ENCODE measurements at regions not wholly inside any gene's neighbourhood (a gene's known extent, or its start where the extent isn't known, plus 50 kb on each side); places are given as distances from the start of the nearest gene placed in this dataset.
A peak's percentile ranks its signal among the peaks of the same experiment; 100 is the strongest.

DNA sequence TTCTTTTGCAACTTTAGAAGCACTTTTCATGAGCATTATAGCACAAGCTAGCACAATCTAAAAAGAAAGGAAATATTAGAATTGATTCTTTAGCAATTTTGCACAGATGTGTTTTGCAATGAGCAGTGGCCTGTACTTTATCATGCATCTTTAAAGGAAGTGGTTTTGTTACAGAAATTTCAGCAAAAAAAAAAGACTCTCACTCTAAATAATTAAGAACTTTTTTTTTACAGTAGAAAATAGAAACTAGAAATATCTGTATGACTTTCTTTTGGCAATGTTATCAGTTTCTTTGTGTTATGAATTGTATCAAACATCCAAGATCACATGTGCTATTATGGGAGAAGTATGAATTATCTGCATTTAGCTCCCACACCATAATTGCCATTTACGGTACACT lies 195.7 kb upstream of the KLF6 start:
- Histone ChIP-seq H3K36me3 (ENCODE audit: control insufficient read depth, insufficient read depth, low read length) (no peaks in the 10 kb centered on the region), H3K9me3 (ENCODE audit: control insufficient read depth, insufficient read depth, low read depth, low read length) (peaks cover 6% of the 10 kb centered on the region; the same call in 1 of the 2 replicates), H3K4me3 (ENCODE audit: low read depth in 2 of 2, low read length in 2 of 2) (no peak overlapping the region), H3K27me3 (ENCODE audit: control insufficient read depth, insufficient read depth, low read length) (no peaks in the 10 kb centered on the region), H3K4me1 (ENCODE audit: control insufficient read depth, insufficient read depth, low read length) (no peaks in the 10 kb centered on the region), H3K27ac (ENCODE audit: low read length) (no peak overlapping the region)
- ChIA-PET POLR2A (no interaction called here), CTCF (no interaction called here)
- in situ Hi-C loops (cut with HindIII; ENCODE audit: low pct_unique_long_range_greater_than_20kb, low sequenced_read_pairs) = no loop called here
- TF ChIP-seq SIN3A (IDR thresholded peaks at IDR 0.05; ENCODE audit: borderline replicate concordance, insufficient read depth, low read depth, low read length) (no peak), TCF7L2 (IDR thresholded peaks at IDR 0.05; ENCODE audit: low read depth, low read length) (no peak), POLR2AphosphoS5 (IDR thresholded peaks at IDR 0.05; ENCODE audit: low read depth, low read length) (no peak)
- TF ChIP-seq, protein P1, sequence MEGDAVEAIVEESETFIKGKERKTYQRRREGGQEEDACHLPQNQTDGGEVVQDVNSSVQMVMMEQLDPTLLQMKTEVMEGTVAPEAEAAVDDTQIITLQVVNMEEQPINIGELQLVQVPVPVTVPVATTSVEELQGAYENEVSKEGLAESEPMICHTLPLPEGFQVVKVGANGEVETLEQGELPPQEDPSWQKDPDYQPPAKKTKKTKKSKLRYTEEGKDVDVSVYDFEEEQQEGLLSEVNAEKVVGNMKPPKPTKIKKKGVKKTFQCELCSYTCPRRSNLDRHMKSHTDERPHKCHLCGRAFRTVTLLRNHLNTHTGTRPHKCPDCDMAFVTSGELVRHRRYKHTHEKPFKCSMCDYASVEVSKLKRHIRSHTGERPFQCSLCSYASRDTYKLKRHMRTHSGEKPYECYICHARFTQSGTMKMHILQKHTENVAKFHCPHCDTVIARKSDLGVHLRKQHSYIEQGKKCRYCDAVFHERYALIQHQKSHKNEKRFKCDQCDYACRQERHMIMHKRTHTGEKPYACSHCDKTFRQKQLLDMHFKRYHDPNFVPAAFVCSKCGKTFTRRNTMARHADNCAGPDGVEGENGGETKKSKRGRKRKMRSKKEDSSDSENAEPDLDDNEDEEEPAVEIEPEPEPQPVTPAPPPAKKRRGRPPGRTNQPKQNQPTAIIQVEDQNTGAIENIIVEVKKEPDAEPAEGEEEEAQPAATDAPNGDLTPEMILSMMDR (IDR thresholded peaks at IDR 0.05) = no peak
- TF ChIP-seq, protein P2, sequence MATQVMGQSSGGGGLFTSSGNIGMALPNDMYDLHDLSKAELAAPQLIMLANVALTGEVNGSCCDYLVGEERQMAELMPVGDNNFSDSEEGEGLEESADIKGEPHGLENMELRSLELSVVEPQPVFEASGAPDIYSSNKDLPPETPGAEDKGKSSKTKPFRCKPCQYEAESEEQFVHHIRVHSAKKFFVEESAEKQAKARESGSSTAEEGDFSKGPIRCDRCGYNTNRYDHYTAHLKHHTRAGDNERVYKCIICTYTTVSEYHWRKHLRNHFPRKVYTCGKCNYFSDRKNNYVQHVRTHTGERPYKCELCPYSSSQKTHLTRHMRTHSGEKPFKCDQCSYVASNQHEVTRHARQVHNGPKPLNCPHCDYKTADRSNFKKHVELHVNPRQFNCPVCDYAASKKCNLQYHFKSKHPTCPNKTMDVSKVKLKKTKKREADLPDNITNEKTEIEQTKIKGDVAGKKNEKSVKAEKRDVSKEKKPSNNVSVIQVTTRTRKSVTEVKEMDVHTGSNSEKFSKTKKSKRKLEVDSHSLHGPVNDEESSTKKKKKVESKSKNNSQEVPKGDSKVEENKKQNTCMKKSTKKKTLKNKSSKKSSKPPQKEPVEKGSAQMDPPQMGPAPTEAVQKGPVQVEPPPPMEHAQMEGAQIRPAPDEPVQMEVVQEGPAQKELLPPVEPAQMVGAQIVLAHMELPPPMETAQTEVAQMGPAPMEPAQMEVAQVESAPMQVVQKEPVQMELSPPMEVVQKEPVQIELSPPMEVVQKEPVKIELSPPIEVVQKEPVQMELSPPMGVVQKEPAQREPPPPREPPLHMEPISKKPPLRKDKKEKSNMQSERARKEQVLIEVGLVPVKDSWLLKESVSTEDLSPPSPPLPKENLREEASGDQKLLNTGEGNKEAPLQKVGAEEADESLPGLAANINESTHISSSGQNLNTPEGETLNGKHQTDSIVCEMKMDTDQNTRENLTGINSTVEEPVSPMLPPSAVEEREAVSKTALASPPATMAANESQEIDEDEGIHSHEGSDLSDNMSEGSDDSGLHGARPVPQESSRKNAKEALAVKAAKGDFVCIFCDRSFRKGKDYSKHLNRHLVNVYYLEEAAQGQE (IDR thresholded peaks at IDR 0.05; ENCODE audit: insufficient read depth in 1 of 2, low read depth in 2 of 2, low read length in 1 of 2) = no peak
- DNase-seq (ENCODE audit: low read depth, low spot score) (no peak), ATAC-seq (no peak)
- intact Hi-C loops (cut with micrococcal nuclease; ENCODE audit: unreplicated experiment) = no loop called here
- no TSS peak for BruUV-seq (replicated peaks)

DNA sequence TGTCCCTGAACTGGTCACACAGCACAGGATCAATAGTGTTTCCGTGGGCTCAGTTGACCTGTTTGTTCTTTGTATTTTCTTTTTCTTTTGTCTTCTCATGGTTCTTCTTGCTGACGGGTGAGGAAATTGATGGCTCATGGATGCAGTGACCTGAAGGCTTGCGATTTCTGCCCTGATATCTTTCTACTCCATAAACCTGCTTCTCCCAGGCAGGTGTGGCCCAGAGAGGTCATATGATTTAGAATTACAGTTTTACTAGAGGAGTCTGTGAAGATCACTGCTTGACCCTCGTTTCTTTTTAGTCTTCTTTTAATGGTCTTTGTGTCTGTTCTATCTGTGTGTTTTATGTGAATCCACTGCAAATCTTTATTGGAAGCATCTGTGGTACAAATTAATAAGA lies 195.1 kb upstream of the KLF6 start:
- ATAC-seq (no peak), DNase-seq (ENCODE audit: low read depth, low spot score) (no peak)
- in situ Hi-C loops (cut with HindIII; ENCODE audit: low pct_unique_long_range_greater_than_20kb, low sequenced_read_pairs) = no loop called here
- CTCF ChIA-PET = no interaction called here
- Histone ChIP-seq H3K27ac (ENCODE audit: low read length) (peak overlapping the region; percentile 51; the same call in 1 of the 2 replicates), H3K36me3 (ENCODE audit: control insufficient read depth, insufficient read depth, low read length) (no peaks in the 10 kb centered on the region), H3K27me3 (ENCODE audit: control insufficient read depth, insufficient read depth, low read length) (no peaks in the 10 kb centered on the region), H3K9me3 (ENCODE audit: control insufficient read depth, insufficient read depth, low read depth, low read length) (peaks cover 6% of the 10 kb centered on the region; the same call in 1 of the 2 replicates), H3K4me1 (ENCODE audit: control insufficient read depth, insufficient read depth, low read length) (no peaks in the 10 kb centered on the region), H3K4me3 (ENCODE audit: low read depth in 2 of 2, low read length in 2 of 2) (no peak overlapping the region)
- no TSS peak for BruUV-seq (replicated peaks)
- intact Hi-C loops (cut with micrococcal nuclease; ENCODE audit: unreplicated experiment) = no loop called here
- TF ChIP-seq, protein P2 (IDR thresholded peaks at IDR 0.05; ENCODE audit: insufficient read depth in 1 of 2, low read depth in 2 of 2, low read length in 1 of 2) = no peak
- TF ChIP-seq SIN3A (IDR thresholded peaks at IDR 0.05; ENCODE audit: borderline replicate concordance, insufficient read depth, low read depth, low read length) (no peak), TCF7L2 (IDR thresholded peaks at IDR 0.05; ENCODE audit: low read depth, low read length) (no peak), POLR2AphosphoS5 (IDR thresholded peaks at IDR 0.05; ENCODE audit: low read depth, low read length) (no peak)
- TF ChIP-seq, protein P1 (IDR thresholded peaks at IDR 0.05) = no peak
- POLR2A ChIA-PET = no interaction called here

Data from Panc1 (cell line).